GM19468 (cell line): ENCODE measurements at regions not wholly inside any gene's neighbourhood (a gene's known extent, or its start where the extent isn't known, plus 50 kb on each side); places are given as distances from the start of the nearest gene placed in this dataset.

Experiments used
- ATAC-seq: cut with Tn5 transposase; IDR thresholded peaks from one replicate; pipeline ENCODE4 v1.9.1; 2021; ENCODE audit warnings: mild to moderate bottlenecking, moderate library complexity, moderate number of reproducible peaks; ENCODE audit not compliant: unreplicated experiment; ENCODE audit errors: extremely low read depth

- no peak for ATAC-seq
These were observed 287.9 kb downstream of the ETAA1 start for GRCh38 chr2:67684991-67685390.

GRCh38 chr2:67686254-67686653, 289.1 kb downstream of the ETAA1 start:
- ATAC-seq = no peak

GRCh38 chr2:67689186-67689585, 292.1 kb downstream of the ETAA1 start:
- ATAC-seq = no peak

- no peak for ATAC-seq
These were observed 292.5 kb downstream of the ETAA1 start for GRCh38 chr2:67689651-67690050.

- ATAC-seq = no peak
These were observed 297.3 kb downstream of the ETAA1 start for GRCh38 chr2:67694445-67694844.

- ATAC-seq = no peak
These were observed 303.9 kb downstream of the ETAA1 start for GRCh38 chr2:67701011-67701410.

GRCh38 chr2:67702284-67702683, 305.2 kb downstream of the ETAA1 start:
- ATAC-seq = no peak

GRCh38 chr2:67702937-67703336, 305.8 kb downstream of the ETAA1 start:
- no peak for ATAC-seq

GRCh38 chr2:67706082-67706481, 308.9 kb downstream of the ETAA1 start:
- no peak for ATAC-seq

GRCh38 chr2:67707896-67708295, 310.8 kb downstream of the ETAA1 start:
- no peak for ATAC-seq

GRCh38 chr2:67709835-67710234, 312.7 kb downstream of the ETAA1 start:
- ATAC-seq = no peak

GRCh38 chr2:67712484-67712883, 315.4 kb downstream of the ETAA1 start:
- no peak for ATAC-seq

- no peak for ATAC-seq
These were observed 316.2 kb downstream of the ETAA1 start for GRCh38 chr2:67713376-67713775.

GRCh38 chr2:67716895-67717396, 319.8 kb downstream of the ETAA1 start:
- ATAC-seq = no peak

- ATAC-seq = no peak
These were observed 320.6 kb downstream of the ETAA1 start for GRCh38 chr2:67717692-67718091.

GRCh38 chr2:67719351-67719750, 322.2 kb downstream of the ETAA1 start:
- ATAC-seq = no peak

GRCh38 chr2:67721516-67721915, 324.4 kb downstream of the ETAA1 start:
- ATAC-seq = no peak

GRCh38 chr2:67724261-67724660, 327.1 kb downstream of the ETAA1 start:
- no peak for ATAC-seq

- ATAC-seq = no peak
These were observed 328.6 kb downstream of the ETAA1 start for GRCh38 chr2:67725731-67726130.

- ATAC-seq = no peak
These were observed 329.3 kb downstream of the ETAA1 start for GRCh38 chr2:67726416-67726815.

GRCh38 chr2:67727131-67727530, 330.0 kb downstream of the ETAA1 start:
- ATAC-seq = no peak

GRCh38 chr2:67727623-67728022, 330.5 kb downstream of the ETAA1 start:
- no peak for ATAC-seq

GRCh38 chr2:67729474-67729873, 332.3 kb downstream of the ETAA1 start:
- no peak for ATAC-seq
